ENCODE measurements at regions not wholly inside any gene's neighbourhood (a gene's known extent, or its start where the extent isn't known, plus 50 kb on each side); places are given as distances from the start of the nearest gene placed in this dataset.

- no peaks in the 10 kb centered on the region for H3K4me1 ChIP-seq (ENCODE audit: insufficient read depth, insufficient read length)
Observed at GRCh38 chr4:167383291-167383690, 149.0 kb upstream of the SPOCK3 start.

DNA sequence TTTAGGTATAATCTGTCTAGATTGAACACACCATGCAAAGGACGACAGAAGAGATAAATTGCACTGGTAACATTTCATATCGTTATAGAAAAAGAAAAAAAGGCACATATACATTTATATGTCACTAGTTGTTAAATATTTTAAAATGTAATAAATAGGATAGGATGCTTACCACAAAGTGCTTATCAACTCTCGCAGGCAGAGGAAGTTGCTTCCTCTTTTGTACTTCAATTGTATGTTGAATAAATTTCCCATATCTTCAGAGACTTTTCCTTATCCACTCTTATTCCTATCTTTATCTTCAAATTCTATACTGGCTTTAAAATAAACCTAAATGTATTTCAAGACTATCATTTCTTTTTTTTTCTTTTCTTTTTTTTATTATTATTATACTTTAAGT is 163.3 kb upstream of the SPOCK3 start:
- Histone ChIP-seq H3K36me3 (ENCODE audit: insufficient read depth, insufficient read length, low read length) (no peaks in the 10 kb centered on the region), H3K4me3 (ENCODE audit: insufficient read length, low read depth) (no peak overlapping the region), H3K27me3 (ENCODE audit: insufficient read depth, insufficient read length) (no peaks in the 10 kb centered on the region), H3K9me3 (ENCODE audit: insufficient read depth, low read length) (no peaks in the 10 kb centered on the region), H3K9ac (ENCODE audit: insufficient read length, low read depth) (no peak overlapping the region), H3K4me1 (ENCODE audit: insufficient read depth, insufficient read length) (no peaks in the 10 kb centered on the region)
- no peak for DNase-seq (ENCODE audit: low read depth, low spot score)
- TF ChIP-seq ZNF274 (IDR thresholded peaks at IDR 0.05; ENCODE audit: low read depth, low read length): no peak
- TF ChIP-seq YY1 (IDR thresholded peaks at IDR 0.05; ENCODE audit: insufficient read depth, insufficient read length): no peak
- no peak for TF ChIP-seq SUZ12 (IDR thresholded peaks at IDR 0.05; ENCODE audit: extremely low read depth, insufficient read depth, insufficient read length)

More at GRCh38 chr4:167383291-167383690, 149.0 kb upstream of the SPOCK3 start:
- no peak for DNase-seq (ENCODE audit: low read depth, low spot score)
- Histone ChIP-seq H3K9me3 (ENCODE audit: insufficient read depth, low read length) (no peaks in the 10 kb centered on the region), H3K27me3 (ENCODE audit: insufficient read depth, insufficient read length) (no peaks in the 10 kb centered on the region), H3K4me3 (ENCODE audit: insufficient read length, low read depth) (no peak overlapping the region), H3K9ac (ENCODE audit: insufficient read length, low read depth) (no peak overlapping the region), H3K36me3 (ENCODE audit: insufficient read depth, insufficient read length, low read length) (no peaks in the 10 kb centered on the region)
- TF ChIP-seq SUZ12 (IDR thresholded peaks at IDR 0.05; ENCODE audit: extremely low read depth, insufficient read depth, insufficient read length) (no peak), ZNF274 (IDR thresholded peaks at IDR 0.05; ENCODE audit: low read depth, low read length) (no peak), YY1 (IDR thresholded peaks at IDR 0.05; ENCODE audit: insufficient read depth, insufficient read length) (no peak)

DNA sequence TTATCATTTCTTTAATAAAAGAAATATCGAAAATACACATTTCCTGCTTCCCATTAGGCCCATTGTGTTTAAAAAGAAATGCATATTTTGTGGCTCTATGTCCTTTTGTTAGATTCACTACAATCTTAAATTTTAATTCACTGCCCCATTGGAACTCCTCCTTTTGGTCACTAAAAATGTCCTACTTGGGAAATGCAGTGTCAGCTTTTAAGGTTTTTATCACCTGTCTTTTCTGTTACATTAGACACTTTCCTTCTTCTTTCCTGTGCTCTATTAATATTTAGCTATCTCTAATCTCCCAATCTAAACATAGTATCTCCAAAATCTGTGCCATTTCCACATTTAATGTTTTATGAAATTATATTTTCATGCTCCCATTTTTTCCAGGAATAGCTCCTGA is 164.9 kb upstream of the SPOCK3 start:
- H3K9ac ChIP-seq (ENCODE audit: insufficient read length, low read depth): no peak overlapping the region
- no peaks in the 10 kb centered on the region for H3K9me3 ChIP-seq (ENCODE audit: insufficient read depth, low read length)
- no peak overlapping the region for H3K4me3 ChIP-seq (ENCODE audit: insufficient read length, low read depth)
- TF ChIP-seq YY1 (IDR thresholded peaks at IDR 0.05; ENCODE audit: insufficient read depth, insufficient read length): no peak
- no peak for TF ChIP-seq ZNF274 (IDR thresholded peaks at IDR 0.05; ENCODE audit: low read depth, low read length)
- TF ChIP-seq SUZ12 (IDR thresholded peaks at IDR 0.05; ENCODE audit: extremely low read depth, insufficient read depth, insufficient read length): no peak
- no peaks in the 10 kb centered on the region for H3K27me3 ChIP-seq (ENCODE audit: insufficient read depth, insufficient read length)
- no peaks in the 10 kb centered on the region for H3K4me1 ChIP-seq (ENCODE audit: insufficient read depth, insufficient read length)
- no peak for DNase-seq (ENCODE audit: low read depth, low spot score)
- no peaks in the 10 kb centered on the region for H3K36me3 ChIP-seq (ENCODE audit: insufficient read depth, insufficient read length, low read length)

DNA sequence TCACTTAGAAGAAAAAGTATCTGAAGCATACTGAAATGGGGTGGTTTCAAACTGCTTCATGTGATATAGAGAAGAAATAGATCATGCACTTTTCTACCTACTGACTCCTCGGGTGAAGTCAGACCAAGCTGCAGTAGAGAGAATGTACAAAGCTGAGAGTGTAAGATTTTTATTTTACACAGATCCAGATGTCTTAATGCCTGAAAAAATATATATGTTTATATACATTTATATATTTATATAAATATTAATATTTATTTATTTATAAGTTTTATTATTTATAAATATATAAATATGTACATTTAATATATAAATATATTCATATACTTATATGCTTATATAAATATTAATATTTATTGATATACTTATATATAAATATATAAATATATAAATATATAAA is 171.9 kb upstream of the SPOCK3 start:
- Histone ChIP-seq H3K9me3 (ENCODE audit: insufficient read depth, low read length) (no peaks in the 10 kb centered on the region), H3K9ac (ENCODE audit: insufficient read length, low read depth) (no peak overlapping the region), H3K4me3 (ENCODE audit: insufficient read length, low read depth) (no peak overlapping the region), H3K36me3 (ENCODE audit: insufficient read depth, insufficient read length, low read length) (no peaks in the 10 kb centered on the region), H3K27me3 (ENCODE audit: insufficient read depth, insufficient read length) (no peaks in the 10 kb centered on the region), H3K4me1 (ENCODE audit: insufficient read depth, insufficient read length) (no peaks in the 10 kb centered on the region)
- no peak for DNase-seq (ENCODE audit: low read depth, low spot score)
- TF ChIP-seq SUZ12 (IDR thresholded peaks at IDR 0.05; ENCODE audit: extremely low read depth, insufficient read depth, insufficient read length): no peak
- TF ChIP-seq YY1 (IDR thresholded peaks at IDR 0.05; ENCODE audit: insufficient read depth, insufficient read length): no peak
- no peak for TF ChIP-seq ZNF274 (IDR thresholded peaks at IDR 0.05; ENCODE audit: low read depth, low read length)

DNA sequence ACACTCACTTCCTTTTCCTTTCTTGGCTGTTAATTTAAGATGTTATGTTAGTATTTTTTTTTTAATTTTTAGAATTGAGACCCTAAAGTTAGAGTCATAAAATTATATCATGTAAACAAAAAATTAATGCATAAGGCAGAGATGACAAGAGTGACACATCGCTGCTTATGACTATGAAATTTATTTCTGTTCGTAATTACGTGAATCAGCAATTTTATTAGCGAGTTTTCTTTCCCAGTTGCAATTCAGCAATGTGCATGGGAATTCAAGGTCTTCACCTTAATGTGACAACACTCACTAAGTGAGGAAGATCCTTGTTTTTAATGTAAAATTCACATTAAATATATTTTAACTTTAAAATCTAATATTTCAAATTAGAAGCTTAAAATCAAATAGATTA is 181.2 kb upstream of the SPOCK3 start:
- Histone ChIP-seq H3K9ac (ENCODE audit: insufficient read length, low read depth) (no peak overlapping the region), H3K36me3 (ENCODE audit: insufficient read depth, insufficient read length, low read length) (no peaks in the 10 kb centered on the region), H3K9me3 (ENCODE audit: insufficient read depth, low read length) (no peaks in the 10 kb centered on the region), H3K27me3 (ENCODE audit: insufficient read depth, insufficient read length) (no peaks in the 10 kb centered on the region), H3K4me3 (ENCODE audit: insufficient read length, low read depth) (no peak overlapping the region), H3K4me1 (ENCODE audit: insufficient read depth, insufficient read length) (no peaks in the 10 kb centered on the region)
- TF ChIP-seq SUZ12 (IDR thresholded peaks at IDR 0.05; ENCODE audit: extremely low read depth, insufficient read depth, insufficient read length) (no peak), ZNF274 (IDR thresholded peaks at IDR 0.05; ENCODE audit: low read depth, low read length) (no peak), YY1 (IDR thresholded peaks at IDR 0.05; ENCODE audit: insufficient read depth, insufficient read length) (no peak)
- no peak for DNase-seq (ENCODE audit: low read depth, low spot score)

- H3K9ac ChIP-seq (ENCODE audit: insufficient read length, low read depth): no peak overlapping the region
- H3K4me3 ChIP-seq (ENCODE audit: insufficient read length, low read depth): no peak overlapping the region
- no peaks in the 10 kb centered on the region for H3K4me1 ChIP-seq (ENCODE audit: insufficient read depth, insufficient read length)
- no peak for DNase-seq (ENCODE audit: low read depth, low spot score)
- TF ChIP-seq YY1 (IDR thresholded peaks at IDR 0.05; ENCODE audit: insufficient read depth, insufficient read length): no peak
- no peak for TF ChIP-seq ZNF274 (IDR thresholded peaks at IDR 0.05; ENCODE audit: low read depth, low read length)
- TF ChIP-seq SUZ12 (IDR thresholded peaks at IDR 0.05; ENCODE audit: extremely low read depth, insufficient read depth, insufficient read length): no peak
- no peaks in the 10 kb centered on the region for H3K9me3 ChIP-seq (ENCODE audit: insufficient read depth, low read length)
- no peaks in the 10 kb centered on the region for H3K27me3 ChIP-seq (ENCODE audit: insufficient read depth, insufficient read length)
- no peaks in the 10 kb centered on the region for H3K36me3 ChIP-seq (ENCODE audit: insufficient read depth, insufficient read length, low read length)
Observed at GRCh38 chr4:167419468-167420140, 185.3 kb upstream of the SPOCK3 start.

GRCh38 chr4:167421201-167421600 is 186.9 kb upstream of the SPOCK3 start:
- H3K27me3 ChIP-seq (ENCODE audit: insufficient read depth, insufficient read length): no peaks in the 10 kb centered on the region
- TF ChIP-seq SUZ12 (IDR thresholded peaks at IDR 0.05; ENCODE audit: extremely low read depth, insufficient read depth, insufficient read length) (no peak), ZNF274 (IDR thresholded peaks at IDR 0.05; ENCODE audit: low read depth, low read length) (no peak), YY1 (IDR thresholded peaks at IDR 0.05; ENCODE audit: insufficient read depth, insufficient read length) (no peak)

More at GRCh38 chr4:167421201-167421600, 186.9 kb upstream of the SPOCK3 start:
- no peaks in the 10 kb centered on the region for H3K9me3 ChIP-seq (ENCODE audit: insufficient read depth, low read length)
- H3K4me3 ChIP-seq (ENCODE audit: insufficient read length, low read depth): no peak overlapping the region
- no peak for DNase-seq (ENCODE audit: low read depth, low spot score)
- no peaks in the 10 kb centered on the region for H3K4me1 ChIP-seq (ENCODE audit: insufficient read depth, insufficient read length)
- no peaks in the 10 kb centered on the region for H3K36me3 ChIP-seq (ENCODE audit: insufficient read depth, insufficient read length, low read length)
- H3K9ac ChIP-seq (ENCODE audit: insufficient read length, low read depth): no peak overlapping the region
